OCI-M1 (cell line): ENCODE measurements at regions not wholly inside any gene's neighbourhood (a gene's known extent, or its start where the extent isn't known, plus 50 kb on each side); places are given as distances from the start of the nearest gene placed in this dataset.
A peak's percentile ranks its signal among the peaks of the same experiment; 100 is the strongest.
"Not testable (repeated sequence)": the region's sequence is repeated elsewhere in the genome, so short reads cannot be mapped to it uniquely, and the experiment has no call there.

Source experiments
- DNase-seq: peaks from one replicate; lab custom pipeline; 2025; lab: John Stamatoyannopoulos, UW

DNA sequence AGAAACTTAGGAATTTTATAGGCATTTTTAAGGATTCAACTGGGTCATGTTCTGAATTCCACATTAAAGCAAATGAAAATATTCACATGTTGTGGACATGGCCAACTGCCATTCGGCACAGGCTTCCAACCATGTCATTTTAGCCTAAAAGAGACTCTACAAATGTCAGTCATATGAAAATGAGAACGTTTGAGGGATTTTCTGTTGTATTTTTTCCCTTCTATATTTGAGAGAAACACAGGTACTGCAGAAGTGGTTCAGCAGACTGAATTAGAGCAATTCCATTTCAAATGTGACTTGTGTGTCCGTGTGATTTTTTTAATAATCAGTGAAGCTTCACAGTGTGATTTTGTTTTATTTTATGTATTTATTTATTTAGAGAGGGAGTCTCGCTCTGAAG, 124.3 kb downstream of the TP53TG3F start:
- DNase-seq: not testable (repeated sequence)

DNA sequence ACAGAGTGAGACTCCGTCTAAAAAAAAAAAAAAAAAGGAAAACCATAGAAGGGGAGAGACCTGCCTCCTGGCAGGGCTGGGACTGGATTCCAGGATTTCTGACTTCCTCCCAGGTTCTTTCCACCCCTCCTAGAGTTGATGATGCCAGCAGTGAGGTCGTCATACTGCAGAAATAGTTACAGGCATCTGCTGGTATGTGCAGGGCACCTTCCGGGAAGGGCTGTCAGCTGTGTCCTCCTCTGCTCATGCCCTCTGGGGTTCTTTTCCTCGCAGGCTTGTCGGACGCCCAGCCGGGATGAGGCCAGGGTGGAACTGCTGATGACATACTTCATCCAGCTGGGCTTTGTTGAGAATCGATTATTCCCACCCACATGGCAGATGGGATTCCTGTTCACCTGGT, 129.2 kb downstream of the TP53TG3F start:
- DNase-seq: not testable (repeated sequence)

GRCh38 chr16:33593344-33593743, 133.9 kb downstream of the TP53TG3F start:
- not testable (repeated sequence) for DNase-seq

- DNase-seq: not testable (repeated sequence)
Measured at GRCh38 chr16:33595074-33595473, 135.7 kb downstream of the TP53TG3F start.

GRCh38 chr16:33601029-33601428, 141.6 kb downstream of the TP53TG3F start:
- not testable (repeated sequence) for DNase-seq

- DNase-seq: not testable (repeated sequence)
Measured at GRCh38 chr16:33623535-33624077, 164.2 kb downstream of the TP53TG3F start.

DNA sequence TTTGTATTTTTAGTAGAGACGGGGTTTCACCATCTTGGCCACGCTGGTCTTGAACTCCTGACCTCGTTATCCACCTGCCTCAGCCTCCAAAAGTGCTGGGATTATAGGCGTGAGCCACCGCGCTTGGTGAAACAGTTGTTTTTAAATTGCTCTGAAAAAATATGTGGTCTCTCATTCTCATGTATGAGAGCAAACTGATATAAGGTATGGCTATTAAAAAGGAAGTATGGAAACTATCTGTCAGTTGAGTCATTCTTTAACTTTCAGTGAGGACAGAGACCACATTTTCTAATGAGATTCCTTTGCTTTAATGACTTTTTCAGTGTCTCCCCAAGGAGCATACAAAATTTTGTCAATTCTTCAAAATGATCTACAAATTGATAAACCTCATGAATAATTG, 169.5 kb downstream of the TP53TG3F start:
- not testable (repeated sequence) for DNase-seq

DNA sequence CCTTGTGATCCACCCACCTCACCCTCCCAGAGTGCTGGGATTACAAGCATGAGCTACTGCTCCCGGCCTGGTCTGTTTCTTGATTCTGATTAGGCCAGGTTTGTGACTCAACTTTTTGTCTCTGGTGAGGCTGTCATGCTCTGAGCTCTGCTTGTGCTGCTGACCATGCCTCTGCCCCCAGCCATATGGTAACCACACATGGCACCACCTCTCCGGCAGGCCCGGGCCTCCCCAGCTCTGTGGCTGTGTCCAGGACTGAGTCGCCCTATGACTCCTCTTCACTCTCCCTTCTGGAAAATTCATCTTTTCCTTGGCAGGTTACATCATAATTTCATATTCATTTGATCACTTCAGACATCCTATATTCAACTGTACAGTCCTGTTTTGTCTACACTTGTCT, 172.3 kb downstream of the TP53TG3F start:
- not testable (repeated sequence) for DNase-seq

DNA sequence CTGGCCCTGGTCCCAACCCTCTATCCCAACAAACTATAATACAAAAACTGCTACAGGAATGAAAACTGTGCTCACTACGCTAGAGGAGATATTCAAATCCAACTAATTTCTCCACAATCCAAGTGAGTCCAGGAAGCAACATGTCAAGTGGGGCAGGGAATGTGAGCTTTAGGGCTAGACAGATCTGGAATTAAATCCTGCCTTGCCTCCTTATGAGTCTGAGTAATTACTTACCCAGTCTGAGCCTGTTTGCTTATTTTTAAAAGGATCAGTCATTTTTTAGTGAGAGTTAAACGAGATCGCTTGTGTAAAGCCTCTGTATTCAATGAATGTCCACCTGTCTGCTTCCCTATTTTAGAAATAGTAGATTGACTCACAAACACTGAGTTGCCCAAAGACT, 174.6 kb downstream of the TP53TG3F start:
- DNase-seq: not testable (repeated sequence)

GRCh38 chr16:33636760-33637159, 177.3 kb downstream of the TP53TG3F start:
- DNase-seq: not testable (repeated sequence)

- not testable (repeated sequence) for DNase-seq
Measured at GRCh38 chr16:33643270-33643669, 183.9 kb downstream of the TP53TG3F start.

DNA sequence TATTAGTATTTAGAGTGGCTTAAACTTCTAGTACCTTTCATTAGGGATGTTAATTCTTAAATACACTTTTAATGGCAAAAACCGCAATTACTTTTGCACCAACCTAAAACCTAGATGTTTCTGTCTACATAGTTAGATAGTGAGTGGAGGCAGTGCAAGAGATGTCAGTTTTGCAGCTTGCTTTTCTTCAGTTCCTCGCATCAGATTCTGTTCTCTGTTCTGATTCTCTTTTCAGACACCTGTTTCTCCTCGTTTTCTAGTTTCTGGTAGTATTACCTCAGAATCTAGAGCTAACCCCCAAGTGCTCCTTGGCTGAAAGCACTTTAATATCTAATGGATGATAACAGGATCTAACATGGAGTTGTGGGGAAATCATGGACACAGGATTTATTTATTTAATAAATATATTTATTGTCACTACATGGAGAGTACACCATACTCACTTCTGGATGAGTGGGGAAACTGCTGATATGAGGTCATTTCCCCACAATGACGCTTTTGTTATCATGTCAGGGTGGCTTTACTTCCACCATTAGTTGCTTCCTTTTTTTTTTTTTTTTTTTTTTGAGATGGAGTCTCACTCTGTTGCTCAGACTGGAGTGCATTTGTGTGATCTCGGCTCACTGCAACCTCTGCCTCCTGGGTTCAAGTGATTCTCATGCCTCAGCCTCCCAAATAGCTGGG, 184.4 kb downstream of the TP53TG3F start:
- not testable (repeated sequence) for DNase-seq

- DNase-seq: peak; percentile 11
Measured at GRCh38 chr16:33646386-33646785, 187.0 kb downstream of the TP53TG3F start.

GRCh38 chr16:33655756-33656155, 196.3 kb downstream of the TP53TG3F start:
- DNase-seq: not testable (repeated sequence)

GRCh38 chr16:33656394-33656793, 197.0 kb downstream of the TP53TG3F start:
- DNase-seq: not testable (repeated sequence)

- not testable (repeated sequence) for DNase-seq
Measured at GRCh38 chr16:33657717-33658116, 198.3 kb downstream of the TP53TG3F start.

DNA sequence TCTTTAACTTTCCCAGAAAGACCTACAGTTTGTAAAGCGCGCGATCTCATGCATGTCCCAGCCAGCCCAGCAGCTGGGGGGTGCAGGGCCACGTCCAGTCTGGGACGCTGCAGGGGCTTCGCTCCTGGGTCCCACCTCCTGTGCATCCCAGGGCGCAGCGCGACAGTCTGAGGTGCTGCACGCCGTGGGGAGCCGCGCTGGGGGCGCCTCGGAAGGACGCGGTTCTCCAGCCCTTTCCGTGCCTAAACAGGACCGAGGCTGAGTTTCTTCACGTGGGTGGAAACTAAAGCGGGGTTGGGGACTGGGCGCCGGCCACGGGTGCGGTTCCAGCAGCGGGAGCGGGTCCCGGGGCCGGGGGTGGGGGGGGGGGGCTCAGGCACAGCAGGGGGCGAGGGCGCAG, 221.4 kb downstream of the TP53TG3F start:
- DNase-seq: not testable (repeated sequence)

DNA sequence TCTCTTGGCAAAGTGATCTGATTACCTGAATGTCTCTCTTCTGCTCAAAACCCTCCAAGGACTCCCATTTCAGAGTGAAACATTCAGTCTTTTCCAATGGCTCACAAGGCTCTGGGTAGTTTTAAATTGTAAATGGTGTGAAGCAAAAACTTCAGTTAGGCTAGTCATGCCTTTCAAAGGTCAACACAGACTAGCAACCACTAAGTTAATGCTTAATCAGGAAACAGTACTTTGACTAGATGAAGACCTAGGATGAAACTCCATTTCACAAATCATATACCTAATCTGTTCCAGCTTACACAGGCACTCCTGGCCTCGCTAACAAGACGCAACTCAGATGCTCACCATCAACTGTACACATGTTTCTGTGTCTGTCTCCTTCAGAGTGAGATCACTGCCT, 240.9 kb downstream of the TP53TG3F start:
- DNase-seq: not testable (repeated sequence)

DNA sequence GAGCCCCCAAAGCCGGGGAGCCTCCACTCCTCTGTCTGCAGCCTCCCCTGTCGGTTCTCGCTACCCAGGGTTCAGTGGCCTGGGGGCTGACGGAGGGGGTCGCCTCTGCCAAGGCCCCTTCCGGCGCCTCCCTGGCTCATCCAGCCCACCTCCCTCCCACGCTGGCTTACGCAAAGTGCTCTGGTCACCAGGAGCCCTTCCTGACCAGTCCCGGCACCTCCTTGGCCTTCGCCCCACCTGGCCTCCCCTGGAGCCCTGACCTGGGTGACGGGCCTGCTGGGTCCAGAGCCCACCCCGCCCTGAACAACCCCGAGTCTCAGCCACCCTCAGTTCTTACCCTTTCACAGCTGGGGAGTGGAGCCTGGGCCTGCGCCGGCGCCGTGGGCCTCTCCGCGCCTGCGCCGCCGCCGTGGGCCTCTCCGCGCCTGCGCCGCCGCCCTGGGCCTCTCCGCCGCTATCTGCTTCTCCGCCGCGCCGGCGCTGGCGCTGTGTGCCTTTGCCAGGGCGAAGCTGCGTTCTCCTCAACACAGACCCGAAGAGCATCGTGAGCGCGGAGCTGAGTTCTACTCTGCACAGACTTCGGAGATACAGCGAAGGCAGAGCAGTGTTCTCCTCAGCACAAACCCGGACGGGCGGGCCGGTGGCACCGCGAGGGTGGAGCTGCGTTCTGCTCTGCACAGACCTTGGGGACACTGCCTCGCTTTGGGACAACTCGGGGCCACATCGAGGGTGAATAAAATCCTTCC, 247.6 kb downstream of the TP53TG3F start:
- not testable (repeated sequence) for DNase-seq

DNA sequence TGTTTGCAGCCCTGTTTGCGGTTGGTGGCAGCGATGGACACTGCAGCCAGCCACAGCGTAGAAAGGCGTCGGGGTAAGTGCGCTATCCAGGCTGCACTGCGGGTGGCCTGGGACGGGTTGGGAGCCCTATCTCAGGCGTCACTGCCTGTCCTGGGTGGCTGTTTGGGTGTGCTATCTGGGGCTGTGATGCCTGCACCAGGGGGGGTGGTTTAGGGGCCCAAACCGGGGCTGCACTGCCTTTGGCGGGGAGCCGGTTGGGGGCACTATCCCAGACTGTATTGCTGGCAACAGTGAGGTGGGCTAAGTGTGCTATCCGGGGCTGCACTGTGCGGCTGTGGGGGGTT, 248.2 kb downstream of the TP53TG3F start:
- DNase-seq: not testable (repeated sequence)

DNA sequence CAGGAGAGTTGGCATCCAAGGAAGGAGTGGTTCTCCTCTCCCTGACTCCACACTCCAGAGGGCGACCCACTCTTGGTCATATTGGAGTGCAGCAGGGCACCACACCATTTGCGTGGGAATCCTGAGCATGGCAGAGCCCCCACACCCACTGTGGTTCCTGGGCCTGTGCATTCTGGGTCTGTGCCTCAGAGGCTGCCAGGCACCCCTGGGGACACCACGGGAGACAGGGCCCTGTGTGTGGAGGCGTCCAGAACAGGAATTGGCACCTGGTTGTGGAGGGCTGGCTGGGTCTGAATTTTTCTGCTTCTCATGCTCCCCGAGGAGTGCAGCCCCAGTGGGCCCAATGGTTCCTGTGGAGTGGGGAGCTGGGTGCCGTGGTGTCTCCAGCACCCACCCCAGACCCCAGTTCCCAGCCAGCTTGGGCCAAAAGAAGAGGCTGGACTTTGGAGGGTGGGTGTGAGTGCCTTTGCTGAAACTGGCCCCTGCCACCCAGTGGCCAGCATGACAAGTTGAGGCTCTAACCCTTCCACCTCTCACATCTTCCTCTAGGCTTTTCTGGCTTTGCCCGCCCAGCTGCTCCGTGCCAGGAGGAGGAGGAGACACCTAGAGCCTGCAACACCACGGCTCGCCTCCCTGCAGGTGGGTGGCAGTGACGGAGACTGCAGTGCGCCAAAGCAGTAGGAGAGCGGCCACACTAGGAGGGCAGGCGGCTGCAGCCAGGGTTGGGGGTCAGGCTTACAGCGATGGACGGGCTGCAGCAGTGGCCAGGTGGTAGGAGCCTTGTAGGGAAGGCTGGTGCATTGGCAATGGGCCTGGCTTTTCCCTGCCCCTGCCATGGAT, 250.7 kb downstream of the TP53TG3F start:
- not testable (repeated sequence) for DNase-seq

DNA sequence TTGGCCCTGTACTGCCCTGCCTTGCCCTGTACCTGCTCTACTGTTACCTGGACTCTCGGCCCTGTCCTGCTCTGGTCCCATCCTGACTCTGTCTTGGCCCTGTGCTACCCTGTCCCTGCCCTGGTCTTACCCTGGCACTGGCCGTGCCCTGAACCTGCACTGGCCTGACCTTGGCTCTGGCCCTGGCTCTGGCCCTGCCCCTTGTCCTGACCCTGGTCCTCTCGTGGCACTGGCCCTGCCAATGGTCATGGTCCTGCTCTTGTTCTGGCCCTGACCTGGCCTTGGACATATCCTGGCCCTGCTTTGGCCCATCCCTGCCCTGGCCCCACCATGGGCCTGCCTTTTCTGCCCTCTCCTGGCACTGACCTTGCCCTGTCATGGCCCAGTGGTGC, 251.3 kb downstream of the TP53TG3F start:
- DNase-seq: not testable (repeated sequence)
